Endothelial cell of umbilical vein (primary cell): ENCODE measurements at regions not wholly inside any gene's neighbourhood (a gene's known extent, or its start where the extent isn't known, plus 50 kb on each side); places are given as distances from the start of the nearest gene placed in this dataset.
"Not testable (repeated sequence)": the region's sequence is repeated elsewhere in the genome, so short reads cannot be mapped to it uniquely, and the experiment has no call there.

Experiments
- BruUV-seq: library from RNA; stranded (reverse); fragments of 400-500 nt; replicated peaks from 2 replicates; lab custom pipeline; 2021; lab: Mats Ljungman, UMichigan
- CTCF ChIA-PET: fragments of 300-600, 350-600 bp; sonication (Branson Sonifier 250); formaldehyde crosslinking; loops from one replicate; lab custom pipeline; 2021; ENCODE audit warnings: antibody characterized with exemption, inconsistent platforms; lab: Charles Lee
- POLR2A ChIA-PET: fragments of 300-600, 350-600 bp; sonication (Branson Sonifier 250); formaldehyde crosslinking; loops from one replicate; lab custom pipeline; 2021; ENCODE audit warnings: antibody characterized with exemption, inconsistent platforms; lab: Charles Lee
- DNase-seq: peaks from one replicate; pipeline ENCODE4 v3.0.0-alpha.2; 2011; ENCODE audit warnings: low read depth, low spot score
- FAIRE-seq: peaks from 2 replicates; lab custom pipeline; 2011; peaks lifted over from hg19 to GRCh38; lab: Jason Lieb, UNC
- H2AFZ ChIP-seq: 2 replicates; pipeline ENCODE4 v1.6.0; 2012; ENCODE audit warnings: low read depth, low read length, control low read depth, inconsistent platforms
- H3K27ac ChIP-seq: 2 replicates; pipeline ENCODE4 v1.5.1; 2011; ENCODE audit warnings: low read depth, mild to moderate bottlenecking, control low read depth, low read length, moderate library complexity; ENCODE audit not compliant: insufficient read depth
- H3K27me3 ChIP-seq, 2 experiments: 2 replicates each; pipeline versions ENCODE4 v1.6.0 to v1.6.1; 2011; ENCODE audit warnings: low read length in 2 of 2, mixed read lengths in 1 of 2; ENCODE audit not compliant: control insufficient read depth in 2 of 2, insufficient read depth in 2 of 2
- H3K36me3 ChIP-seq, 2 experiments: 2 replicates in 1 of 2; 3 replicates in 1 of 2; pipeline ENCODE4 v1.5.1; 2011; ENCODE audit warnings: low read length in 2 of 2, mild to moderate bottlenecking in 1 of 2, moderate library complexity in 1 of 2; ENCODE audit not compliant: control insufficient read depth in 2 of 2, insufficient read depth in 2 of 2; ENCODE audit errors: extremely low read depth in 1 of 2
- H3K4me1 ChIP-seq: 3 replicates; pipeline ENCODE4 v1.5.1; 2011; ENCODE audit warnings: mild to moderate bottlenecking, low read length; ENCODE audit not compliant: control insufficient read depth, insufficient read depth; ENCODE audit errors: extremely low read depth
- H3K4me2 ChIP-seq: 2 replicates; pipeline ENCODE4 v1.6.1; 2011; ENCODE audit warnings: low read length, control low read depth, mixed read lengths; ENCODE audit not compliant: insufficient read depth
- H3K4me3 ChIP-seq, 3 experiments: fragments of 200-600 bp in 1 of 3; sonication (generic), shearing (Covaris generic) in 1 of 3; replicated peaks in 1 of 3; 2 replicates each; pipeline ENCODE4 v1.5.1; 2011 to 2016; ENCODE audit warnings: control low read depth in 3 of 3, low read length in 3 of 3, mild to moderate bottlenecking in 2 of 3, inconsistent platforms in 1 of 3, low read depth in 1 of 3, moderate library complexity in 1 of 3; ENCODE audit not compliant: insufficient read depth in 1 of 3
- H3K79me2 ChIP-seq: 2 replicates; pipeline ENCODE4 v1.6.0; 2012; ENCODE audit warnings: low read length, inconsistent platforms; ENCODE audit not compliant: control insufficient read depth, insufficient read depth
- H3K9ac ChIP-seq: replicated peaks from 2 replicates; pipeline ENCODE3; 2011; ENCODE audit warnings: low read length, control low read depth; ENCODE audit not compliant: insufficient read depth; ENCODE audit errors: extremely low read depth
- H3K9me1 ChIP-seq: replicated peaks from 3 replicates; pipeline ENCODE4 v1.6.0; 2011; ENCODE audit warnings: mild to moderate bottlenecking, low read length; ENCODE audit not compliant: control insufficient read depth, insufficient read depth; ENCODE audit errors: extremely low read depth
- H3K9me3 ChIP-seq: replicated peaks from 2 replicates; pipeline ENCODE4 v1.5.1; 2012; ENCODE audit warnings: low read length, inconsistent platforms; ENCODE audit not compliant: control insufficient read depth, insufficient read depth
- H4K20me1 ChIP-seq: replicated peaks from 2 replicates; pipeline ENCODE3; 2011; ENCODE audit warnings: mild to moderate bottlenecking, low read length; ENCODE audit not compliant: control insufficient read depth, insufficient read depth; ENCODE audit errors: extremely low read depth
- CTCF ChIP-seq, 2 donors: IDR thresholded peaks; 1 replicate in 1 of 2; 2 replicates in 1 of 2; pipeline ENCODE4 v1.5.1; 2011; ENCODE audit warnings: low read length in 2 of 2, mild to moderate bottlenecking in 2 of 2, moderate library complexity in 2 of 2, control low read depth in 1 of 2, inconsistent platforms in 1 of 2, low read depth in 1 of 2; ENCODE audit not compliant: insufficient read depth in 1 of 2; ENCODE audit errors: extremely low read depth in 1 of 2
- EZH2 ChIP-seq: IDR thresholded peaks from 2 replicates; pipeline ENCODE4 v1.6.1; 2012; ENCODE audit warnings: borderline replicate concordance, low read depth, mild to moderate bottlenecking, moderate library complexity, low read length, inconsistent platforms; ENCODE audit not compliant: severe bottlenecking
- FOS ChIP-seq: IDR thresholded peaks from 2 replicates; pipeline ENCODE4 v1.6.1; 2011; ENCODE audit warnings: mild to moderate bottlenecking, low read length, moderate library complexity, borderline replicate concordance; ENCODE audit not compliant: insufficient read depth
- GATA2 ChIP-seq: IDR thresholded peaks from 2 replicates; pipeline ENCODE4 v1.7.0; 2011; ENCODE audit warnings: low read depth, mild to moderate bottlenecking, moderate library complexity, mixed read lengths, low read length; ENCODE audit not compliant: insufficient read length, insufficient read depth
- JUN ChIP-seq: IDR thresholded peaks from 2 replicates; pipeline ENCODE4 v1.6.1; 2011; ENCODE audit warnings: borderline replicate concordance, low read depth; ENCODE audit not compliant: insufficient read length, insufficient read depth
- MAX ChIP-seq: IDR thresholded peaks from 2 replicates; pipeline ENCODE4 v1.6.1; 2011; ENCODE audit not compliant: insufficient read depth, insufficient read length
- MYC ChIP-seq: IDR thresholded peaks from one replicate; pipeline ENCODE4 v1.6.1; 2011; ENCODE audit warnings: mild to moderate bottlenecking, low read depth, low read length
- POLR2A ChIP-seq: IDR thresholded peaks from 2 replicates; pipeline ENCODE4 v1.6.1; 2012; ENCODE audit warnings: low read depth, mild to moderate bottlenecking, control low read depth, low read length
- POLR2AphosphoS5 ChIP-seq: IDR thresholded peaks from 2 replicates; pipeline ENCODE4 v1.6.1; 2012; ENCODE audit warnings: low read depth, mild to moderate bottlenecking, control low read depth, low read length, moderate library complexity; ENCODE audit not compliant: insufficient read depth
- dilution Hi-C: fragments of 300-500 bp; cut with MboI; formaldehyde crosslinking; loops from one replicate; pipeline ENCODE4 v1.15.0; 2019; ENCODE audit warnings: low sequenced_read_pairs; ENCODE audit not compliant: extremely low pct_ligation_motif_present
- intact Hi-C: fragments of 100-400 bp; cut with micrococcal nuclease; formaldehyde crosslinking; loops from one replicate; pipeline ENCODE4 v1.10.0; 2022

- Histone ChIP-seq H2AFZ (no peak overlapping the region), H3K4me2 (no peak overlapping the region), H3K9ac (no peak overlapping the region), H3K27ac (no peak overlapping the region), H3K9me3 (no peaks in the 10 kb centered on the region), H3K36me3 (no peaks in the 10 kb centered on the region), H4K20me1 (no peaks in the 10 kb centered on the region), H3K79me2 (no peaks in the 10 kb centered on the region), H3K27me3 (peaks cover 2% of the 10 kb centered on the region in 2 experiments), H3K9me1 (no peaks in the 10 kb centered on the region), H3K4me3 (no peak overlapping the region), H3K4me1 (no peaks in the 10 kb centered on the region)
- intact Hi-C loops (no loop called here), dilution Hi-C loops (no loop called here)
- no TSS peak for BruUV-seq
- DNase-seq (no peak), FAIRE-seq (no peak)
- CTCF ChIA-PET, result interaction anchor here (1.0 kb wide), 1 partner anchor 9 kb away, joined by 3 read pairs; no protein-coding TSS in a partner anchor
- no peak for TF ChIP-seq POLR2AphosphoS5
- TF ChIP-seq MAX, result no peak
- TF ChIP-seq MYC, result no peak
- no peak for TF ChIP-seq FOS
- no peak for TF ChIP-seq GATA2
- TF ChIP-seq CTCF (IDR thresholded peaks at IDR 0.05; ENCODE audit: extremely low read depth in 1 of 2, insufficient read depth in 1 of 2, low read depth in 1 of 2, low read length in 2 of 2), result no peak
- TF ChIP-seq EZH2, result no peak
- TF ChIP-seq JUN, result no peak
- TF ChIP-seq POLR2A, result no peak
- POLR2A ChIA-PET, result no interaction called here
Observed at GRCh38 chr11:35047769-35048168, 91.2 kb upstream of the CD44 start.

GRCh38 chr11:35048346-35048745, 90.6 kb upstream of the CD44 start:
- POLR2A ChIA-PET, H3K36me3 ChIP-seq, H3K4me1 ChIP-seq, H2AFZ ChIP-seq, H3K27ac ChIP-seq, FAIRE-seq, DNase-seq, H3K9ac ChIP-seq, H4K20me1 ChIP-seq, H3K4me2 ChIP-seq, H3K4me3 ChIP-seq, BruUV-seq, H3K9me3 ChIP-seq, H3K27me3 ChIP-seq, H3K79me2 ChIP-seq, intact Hi-C loops, dilution Hi-C loops, H3K9me1 ChIP-seq: not testable (repeated sequence)
- CTCF ChIA-PET, result interaction anchor here (1.0 kb wide), 1 partner anchor 8 kb away, joined by 3 read pairs; no protein-coding TSS in a partner anchor
